HepG2 (cell line): ENCODE measurements at regions not wholly inside any gene's neighbourhood (a gene's known extent, or its start where the extent isn't known, plus 50 kb on each side); places are given as distances from the start of the nearest gene placed in this dataset.

Experiments
- CEBPG ChIP-seq: IDR thresholded peaks from 2 replicates; pipeline ENCODE4 v1.6.1; 2016
- PHF8 ChIP-seq: sonication (generic); formaldehyde crosslinking; IDR thresholded peaks from 2 replicates; pipeline ENCODE4 v1.5.0; 2020; ENCODE audit warnings: missing genetic modification reagents
- PREB ChIP-seq: sonication (generic); formaldehyde crosslinking; IDR thresholded peaks from 2 replicates; pipeline ENCODE4 v1.4.0; 2020; ENCODE audit warnings: missing genetic modification reagents
- RERE ChIP-seq: IDR thresholded peaks from 2 replicates; pipeline ENCODE4 v1.6.1; 2016; ENCODE audit warnings: low read depth, missing genetic modification reagents, missing compliant biosample characterization
- RFXAP ChIP-seq: sonication (generic); formaldehyde crosslinking; IDR thresholded peaks from 2 replicates; pipeline ENCODE4 v1.4.0; 2020; ENCODE audit warnings: missing genetic modification reagents, borderline replicate concordance
- ZNF234 ChIP-seq: sonication (generic); formaldehyde crosslinking; conservative IDR thresholded peaks from 2 replicates; pipeline ENCODE4 v1.5.1; 2020; ENCODE audit warnings: mild to moderate bottlenecking, missing genetic modification reagents
- ZNF383 ChIP-seq: sonication (generic); formaldehyde crosslinking; IDR thresholded peaks from 2 replicates; pipeline ENCODE4 v1.4.0; 2020; ENCODE audit warnings: missing genetic modification reagents, mild to moderate bottlenecking, borderline replicate concordance
- ZNF552 ChIP-seq: sonication (generic); formaldehyde crosslinking; IDR thresholded peaks from 2 replicates; pipeline ENCODE4 v1.9.0; 2022; ENCODE audit warnings: missing genetic modification reagents, mild to moderate bottlenecking, borderline replicate concordance
- ZNF773 ChIP-seq: sonication (generic); formaldehyde crosslinking; IDR thresholded peaks from 2 replicates; pipeline ENCODE4 v1.4.0; 2020; ENCODE audit warnings: missing genetic modification reagents, borderline replicate concordance
- TF ChIP-seq, protein P1 (sequence below): sonication (generic); formaldehyde crosslinking; IDR thresholded peaks from 2 replicates; pipeline ENCODE4 v1.4.0; 2020; ENCODE audit warnings: missing genetic modification reagents

GRCh38 chrX:79440336-79440735, 73.2 kb upstream of the ITM2A start (continued):
- TF ChIP-seq, protein P1, sequence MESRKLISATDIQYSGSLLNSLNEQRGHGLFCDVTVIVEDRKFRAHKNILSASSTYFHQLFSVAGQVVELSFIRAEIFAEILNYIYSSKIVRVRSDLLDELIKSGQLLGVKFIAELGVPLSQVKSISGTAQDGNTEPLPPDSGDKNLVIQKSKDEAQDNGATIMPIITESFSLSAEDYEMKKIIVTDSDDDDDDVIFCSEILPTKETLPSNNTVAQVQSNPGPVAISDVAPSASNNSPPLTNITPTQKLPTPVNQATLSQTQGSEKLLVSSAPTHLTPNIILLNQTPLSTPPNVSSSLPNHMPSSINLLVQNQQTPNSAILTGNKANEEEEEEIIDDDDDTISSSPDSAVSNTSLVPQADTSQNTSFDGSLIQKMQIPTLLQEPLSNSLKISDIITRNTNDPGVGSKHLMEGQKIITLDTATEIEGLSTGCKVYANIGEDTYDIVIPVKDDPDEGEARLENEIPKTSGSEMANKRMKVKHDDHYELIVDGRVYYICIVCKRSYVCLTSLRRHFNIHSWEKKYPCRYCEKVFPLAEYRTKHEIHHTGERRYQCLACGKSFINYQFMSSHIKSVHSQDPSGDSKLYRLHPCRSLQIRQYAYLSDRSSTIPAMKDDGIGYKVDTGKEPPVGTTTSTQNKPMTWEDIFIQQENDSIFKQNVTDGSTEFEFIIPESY = no peak
- TF ChIP-seq RERE (CRISPR knock-in tag) (no peak), PHF8 (CRISPR knock-in tag) (no peak), PREB (CRISPR knock-in tag) (no peak), ZNF383 (CRISPR knock-in tag) (no peak), ZNF773 (CRISPR knock-in tag) (no peak), ZNF552 (no peak), ZNF234 (no peak), CEBPG (CRISPR knock-in tag) (no peak), RFXAP (CRISPR knock-in tag) (no peak)
